Tibial nerve (tissue), 4 donors: ENCODE measurements at regions not wholly inside any gene's neighbourhood (a gene's known extent, or its start where the extent isn't known, plus 50 kb on each side); places are given as distances from the start of the nearest gene placed in this dataset.

ENCODE experiments used
- CTCF ChIP-seq, 5 experiments: fragments of 200-600 bp in 3 of 5; fragments of 450-650 bp in 2 of 5; sonication (generic) in 3 of 5; IDR thresholded peaks; one replicate each; pipeline ENCODE4 v1.5.1; 2016 to 2019; ENCODE audit warnings: antibody characterized with exemption in 5 of 5, mild to moderate bottlenecking in 3 of 5, moderate library complexity in 2 of 5
- EP300 ChIP-seq, 2 donors: sonication (generic); formaldehyde crosslinking; IDR thresholded peaks; one replicate each; pipeline ENCODE4 v1.6.1; 2017; ENCODE audit warnings: antibody characterized with exemption in 2 of 2, mild to moderate bottlenecking in 1 of 2
- POLR2A ChIP-seq, 2 donors: fragments of 450-650 bp; IDR thresholded peaks; one replicate each; pipeline ENCODE4 v1.6.1; 2017; ENCODE audit warnings: antibody characterized with exemption in 2 of 2, mild to moderate bottlenecking in 2 of 2, moderate library complexity in 2 of 2

DNA sequence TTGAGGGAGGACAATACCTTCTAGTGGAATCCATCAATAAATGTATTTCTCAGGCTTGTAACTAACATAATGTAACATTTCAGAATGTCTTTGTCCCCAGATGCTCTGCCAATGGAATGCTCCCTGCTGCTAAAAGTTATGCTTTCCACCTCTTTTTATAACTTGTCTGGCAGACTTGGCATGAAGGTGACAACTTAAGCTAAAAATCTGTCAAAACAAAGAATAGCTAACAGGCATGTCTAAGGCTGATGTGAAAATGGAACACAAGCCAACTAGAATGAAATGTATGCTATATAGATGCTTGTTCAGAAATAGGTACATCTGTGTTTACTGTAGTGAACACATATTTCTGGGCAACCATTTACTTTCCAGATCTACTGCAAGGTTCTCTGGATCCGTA, 467.9 kb downstream of the MRPL39 start:
- no peak for TF ChIP-seq CTCF (IDR thresholded peaks at IDR 0.05)
- TF ChIP-seq POLR2A (IDR thresholded peaks at IDR 0.05): no peak
- no peak for TF ChIP-seq EP300 (IDR thresholded peaks at IDR 0.05)
